ENCODE measurements at regions not wholly inside any gene's neighbourhood (a gene's known extent, or its start where the extent isn't known, plus 50 kb on each side); places are given as distances from the start of the nearest gene placed in this dataset.

DNA sequence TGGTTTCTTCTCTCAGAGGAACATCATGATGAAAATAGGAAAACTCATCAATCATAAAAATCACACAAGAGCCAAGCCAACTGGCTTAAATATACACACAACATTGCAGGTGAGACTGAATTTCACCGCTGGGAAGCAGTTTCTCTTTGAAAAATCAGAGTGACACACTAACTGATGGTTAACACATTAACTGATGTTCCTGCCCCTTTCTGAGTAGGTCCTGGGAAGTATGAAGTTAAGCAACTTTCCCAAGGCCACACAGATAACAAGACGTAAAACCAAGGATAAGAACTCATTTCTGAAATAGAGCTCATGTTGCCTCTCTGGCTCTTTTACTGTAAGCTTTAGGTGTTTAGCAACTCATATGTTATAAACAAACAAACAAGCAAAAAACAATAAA is 813.7 kb upstream of the HS3ST1 start:
- no peak for TF ChIP-seq CTCF (IDR thresholded peaks at IDR 0.05; ENCODE audit: low read depth, low read length, missing control alignments)
- no peak overlapping the region for H3K27ac ChIP-seq
- in situ Hi-C loops (cut with HindIII; ENCODE audit: low pct_ligation_motif_present, low sequenced_read_pairs), result no loop called here
- no peak for DNase-seq
- H3K4me3 ChIP-seq (ENCODE audit: low read depth, low read length), result no peak overlapping the region
- H3K36me3 ChIP-seq (replicated peaks), result no peaks in the 10 kb centered on the region
- H3K27me3 ChIP-seq (replicated peaks), result no peaks in the 10 kb centered on the region

DNA sequence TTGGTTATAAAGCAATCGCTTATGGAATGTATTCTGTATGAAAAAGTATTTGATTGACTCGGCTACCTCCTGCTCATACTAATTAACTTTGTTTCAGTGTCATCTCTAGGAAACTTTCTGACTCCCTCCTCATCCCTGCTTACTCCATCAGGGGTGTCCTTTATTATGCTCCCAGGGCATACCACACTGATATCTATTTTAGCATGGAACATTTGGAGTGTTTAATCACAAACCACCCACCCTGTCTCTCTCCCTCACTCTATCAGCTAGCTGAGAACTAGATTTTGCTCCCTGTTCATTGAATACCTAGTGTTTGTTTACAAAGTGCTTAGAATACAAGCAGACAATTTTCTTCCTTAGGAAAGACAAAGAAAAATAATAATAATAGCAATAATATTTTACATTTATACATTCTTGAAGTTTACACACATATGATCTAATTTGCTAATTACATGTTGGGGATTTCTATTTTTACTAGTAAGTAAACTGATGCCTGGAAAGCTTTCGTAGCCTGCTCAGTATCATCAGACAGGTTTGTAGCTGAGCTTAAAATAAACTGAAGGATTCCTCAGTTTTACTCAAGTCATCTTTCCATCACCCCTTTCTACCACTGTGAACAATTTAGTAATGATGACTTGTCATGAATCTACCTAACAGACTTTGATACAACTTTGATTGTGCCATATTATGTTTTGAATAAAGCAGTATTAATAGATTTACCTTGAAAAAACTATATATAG is 811.4 kb upstream of the HS3ST1 start:
- no peak for TF ChIP-seq CTCF (IDR thresholded peaks at IDR 0.05; ENCODE audit: low read depth, low read length, missing control alignments)
- no peak overlapping the region for H3K4me3 ChIP-seq (ENCODE audit: low read depth, low read length)
- H3K27me3 ChIP-seq (replicated peaks), result no peaks in the 10 kb centered on the region
- H3K27ac ChIP-seq, result no peak overlapping the region
- no peak for DNase-seq
- in situ Hi-C loops (cut with HindIII; ENCODE audit: low pct_ligation_motif_present, low sequenced_read_pairs), result no loop called here
- H3K36me3 ChIP-seq (replicated peaks), result no peaks in the 10 kb centered on the region

DNA sequence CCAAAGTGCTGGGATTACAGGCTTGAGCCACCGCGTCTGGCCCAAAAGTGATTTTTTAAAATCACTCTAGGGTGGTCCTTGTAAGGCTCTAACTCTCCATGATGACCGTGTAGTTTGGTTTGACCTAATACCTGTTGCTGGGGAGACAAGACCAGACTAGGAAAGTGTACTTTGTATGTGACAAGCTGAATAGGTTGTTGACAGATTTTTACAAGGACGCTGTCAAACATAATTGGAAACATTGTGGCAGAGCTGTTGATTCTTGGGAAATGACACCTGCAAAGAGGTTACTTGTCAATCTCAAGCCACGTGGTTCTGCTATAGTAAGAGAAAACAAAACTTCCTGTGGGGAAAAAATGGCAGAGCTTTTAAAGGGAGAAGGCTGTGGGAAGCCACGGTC is 802.4 kb upstream of the HS3ST1 start:
- in situ Hi-C loops (cut with HindIII; ENCODE audit: low pct_ligation_motif_present, low sequenced_read_pairs), result no loop called here
- Histone ChIP-seq H3K36me3 (replicated peaks) (no peaks in the 10 kb centered on the region), H3K27me3 (replicated peaks) (no peaks in the 10 kb centered on the region), H3K4me3 (ENCODE audit: low read depth, low read length) (no peak overlapping the region), H3K27ac (no peak overlapping the region)
- no peak for DNase-seq
- TF ChIP-seq CTCF (IDR thresholded peaks at IDR 0.05; ENCODE audit: low read depth, low read length, missing control alignments), result no peak

GRCh38 chr4:12221031-12221430 is 792.3 kb upstream of the HS3ST1 start:
- Histone ChIP-seq H3K27ac (no peak overlapping the region), H3K4me3 (ENCODE audit: low read depth, low read length) (no peak overlapping the region), H3K27me3 (replicated peaks) (no peaks in the 10 kb centered on the region), H3K36me3 (replicated peaks) (no peaks in the 10 kb centered on the region)
- DNase-seq, result no peak
- TF ChIP-seq CTCF (IDR thresholded peaks at IDR 0.05; ENCODE audit: low read depth, low read length, missing control alignments), result no peak
- in situ Hi-C loops (cut with HindIII; ENCODE audit: low pct_ligation_motif_present, low sequenced_read_pairs), result no loop called here

GRCh38 chr4:12211636-12212035 is 782.9 kb upstream of the HS3ST1 start:
- no peak for DNase-seq
- H3K27me3 ChIP-seq (replicated peaks), result no peaks in the 10 kb centered on the region
- H3K4me3 ChIP-seq (ENCODE audit: low read depth, low read length), result no peak overlapping the region
- TF ChIP-seq CTCF (IDR thresholded peaks at IDR 0.05; ENCODE audit: low read depth, low read length, missing control alignments), result no peak
- no peaks in the 10 kb centered on the region for H3K36me3 ChIP-seq (replicated peaks)
- H3K27ac ChIP-seq, result no peak overlapping the region
- in situ Hi-C loops (cut with HindIII; ENCODE audit: low pct_ligation_motif_present, low sequenced_read_pairs), result no loop called here

- no peaks in the 10 kb centered on the region for H3K27me3 ChIP-seq (replicated peaks)
- in situ Hi-C loops (cut with HindIII; ENCODE audit: low pct_ligation_motif_present, low sequenced_read_pairs), result no loop called here
Measured at GRCh38 chr4:12207396-12207795, 778.7 kb upstream of the HS3ST1 start.

More at GRCh38 chr4:12207396-12207795, 778.7 kb upstream of the HS3ST1 start:
- Histone ChIP-seq H3K27ac (no peak overlapping the region), H3K36me3 (replicated peaks) (no peaks in the 10 kb centered on the region), H3K4me3 (ENCODE audit: low read depth, low read length) (no peak overlapping the region)
- TF ChIP-seq CTCF (IDR thresholded peaks at IDR 0.05; ENCODE audit: low read depth, low read length, missing control alignments), result no peak
- no peak for DNase-seq
